ENCODE measurements at regions not wholly inside any gene's neighbourhood (a gene's known extent, or its start where the extent isn't known, plus 50 kb on each side); places are given as distances from the start of the nearest gene placed in this dataset.
A peak's percentile ranks its signal among the peaks of the same experiment; 100 is the strongest.

DNA sequence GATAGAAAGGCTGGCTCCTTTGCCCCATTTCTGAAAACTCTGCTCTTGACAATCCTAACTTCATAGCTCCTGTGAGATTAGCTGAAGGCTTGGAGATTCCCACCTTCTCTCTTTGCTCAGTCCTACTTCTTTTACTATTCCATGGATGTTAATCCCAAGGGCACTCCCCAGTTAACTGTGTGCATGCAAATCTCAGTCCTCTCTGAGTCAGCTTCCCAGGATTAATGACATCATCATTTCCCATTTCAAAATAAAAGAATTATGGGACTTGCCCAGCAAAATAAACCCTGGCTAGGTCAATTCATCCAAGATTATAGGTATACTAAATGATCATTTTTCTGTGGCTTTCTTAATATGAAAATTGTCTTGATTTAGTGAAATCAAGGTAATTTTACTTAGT lies 328.6 kb upstream of the NR3C2 start:
- no peak overlapping the region for H3K4me3 Mint-ChIP-seq
- H3K4me1 Mint-ChIP-seq: peaks cover 0 to 2% (median 0%) of the 10 kb centered on the region in 4 donors
- POLR2A ChIA-PET: no interaction called here
- H3K9me3 Mint-ChIP-seq: no peaks in the 10 kb centered on the region
- DNase-seq: no peak
- H3K27ac Mint-ChIP-seq: no peak overlapping the region
- H3K27me3 Mint-ChIP-seq: no peaks in the 10 kb centered on the region
- no peaks in the 10 kb centered on the region for H3K36me3 Mint-ChIP-seq
- ATAC-seq: no peak

DNA sequence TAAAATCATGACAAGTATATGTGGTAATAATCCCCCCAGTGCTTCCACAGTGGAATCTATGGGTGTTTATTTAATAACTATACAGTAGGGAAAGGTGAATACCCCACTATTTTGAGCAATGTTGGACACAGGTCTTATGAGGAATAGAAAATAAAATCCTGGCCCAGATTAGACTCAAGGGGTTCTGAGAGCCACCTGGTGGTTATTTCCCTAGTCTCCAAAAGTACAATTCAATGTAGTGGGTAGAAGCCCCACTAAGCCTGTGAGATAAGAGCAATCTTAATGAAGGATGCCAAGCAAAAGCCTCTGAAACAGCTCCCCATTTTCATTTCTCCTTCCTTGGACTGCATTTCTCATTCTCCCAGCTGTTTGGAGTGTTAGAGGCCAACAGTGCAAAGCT lies 328.2 kb upstream of the NR3C2 start:
- peaks cover 0 to 2% (median 0%) of the 10 kb centered on the region in 4 donors for H3K4me1 Mint-ChIP-seq
- no peaks in the 10 kb centered on the region for H3K9me3 Mint-ChIP-seq
- no peak overlapping the region for H3K4me3 Mint-ChIP-seq
- no peak overlapping the region for H3K27ac Mint-ChIP-seq
- H3K36me3 Mint-ChIP-seq: no peaks in the 10 kb centered on the region
- no peaks in the 10 kb centered on the region for H3K27me3 Mint-ChIP-seq
- POLR2A ChIA-PET: no interaction called here
- peak in 3 of 10 donors; percentile 2 to 6 (median 6) for DNase-seq
- ATAC-seq: no peak

DNA sequence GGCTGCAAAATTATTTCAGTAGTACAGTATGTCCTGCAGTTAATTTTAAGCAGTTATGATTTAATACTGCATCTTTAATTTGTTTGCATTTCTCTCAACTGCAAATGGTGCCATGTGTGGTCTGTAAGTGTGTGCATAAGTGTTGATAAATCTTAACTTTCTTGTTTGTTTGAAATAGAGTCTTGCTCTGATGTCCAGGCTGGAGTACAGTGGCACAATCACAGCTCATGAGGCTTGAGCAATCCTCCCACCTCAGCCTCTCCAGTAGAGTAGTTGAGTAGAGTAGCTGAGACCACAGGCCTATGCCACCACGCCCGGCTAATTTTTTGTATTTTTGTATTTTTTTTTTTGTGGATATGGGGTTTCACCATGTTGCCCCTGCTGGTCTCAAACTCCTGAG lies 322.5 kb upstream of the NR3C2 start:
- peaks cover 0 to 35% (median 25%) of the 10 kb centered on the region in 9 donors for H3K9me3 Mint-ChIP-seq
- H3K27me3 Mint-ChIP-seq: peaks cover 0 to 2% (median 0%) of the 10 kb centered on the region in 5 donors
- H3K36me3 Mint-ChIP-seq: peaks cover 0 to 23% (median 14%) of the 10 kb centered on the region in 3 donors
- ATAC-seq (no peak), DNase-seq (no peak)
- no peak overlapping the region for H3K4me3 Mint-ChIP-seq
- H3K4me1 Mint-ChIP-seq: no peaks in the 10 kb centered on the region
- POLR2A ChIA-PET: no interaction called here
- no peak overlapping the region for H3K27ac Mint-ChIP-seq

DNA sequence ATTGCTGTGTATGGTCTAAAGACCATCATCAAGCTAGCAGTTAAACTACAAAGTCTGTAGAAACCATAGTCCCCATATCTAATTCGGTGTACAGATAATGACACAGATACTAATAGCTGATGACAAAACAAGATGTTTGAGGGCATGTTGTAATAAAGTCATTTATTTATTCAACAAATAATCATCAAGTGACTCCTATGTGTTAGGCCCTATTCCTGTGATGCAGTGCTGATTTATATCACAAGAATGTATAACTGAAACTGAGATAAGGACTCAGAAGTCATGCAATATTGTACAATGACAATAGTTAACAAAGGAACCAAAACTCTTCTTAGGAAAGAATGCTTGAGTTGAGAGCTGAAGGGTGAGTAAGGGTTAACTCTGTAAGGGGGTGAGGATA lies 315.0 kb upstream of the NR3C2 start:
- Mint-ChIP-seq H3K27ac (peak overlapping the region in 1 of 10 donors; percentile 15), H3K36me3 (peaks cover 0 to 35% (median 9%) of the 10 kb centered on the region in 3 donors), H3K27me3 (peaks cover 0 to 7% (median 0%) of the 10 kb centered on the region in 5 donors), H3K4me1 (no peaks in the 10 kb centered on the region), H3K9me3 (peaks cover 0 to 59% (median 36%) of the 10 kb centered on the region in 9 donors), H3K4me3 (no peak overlapping the region)
- POLR2A ChIA-PET: no interaction called here
- DNase-seq: no peak
- no peak for ATAC-seq

DNA sequence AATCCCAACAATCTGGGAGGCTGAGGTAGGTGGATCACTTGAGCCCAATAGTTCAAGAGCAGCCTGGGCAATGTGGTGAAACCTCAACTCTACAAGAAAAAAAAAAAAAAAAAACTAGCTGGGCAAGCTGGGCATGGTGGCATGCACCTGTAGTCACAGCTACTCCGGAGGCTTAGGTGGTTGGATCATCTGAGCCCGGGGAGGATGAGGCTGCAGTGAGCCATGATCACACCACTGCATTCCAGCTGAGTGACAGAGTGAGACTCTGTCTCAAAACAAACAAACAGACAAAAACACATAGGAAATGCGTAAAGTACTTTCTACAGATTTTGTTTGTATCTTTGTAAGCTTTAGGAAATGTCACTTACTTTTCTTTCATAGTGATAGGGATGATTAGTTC lies 307.2 kb upstream of the NR3C2 start:
- POLR2A ChIA-PET: no interaction called here
- H3K4me3 Mint-ChIP-seq: no peak overlapping the region
- no peaks in the 10 kb centered on the region for H3K36me3 Mint-ChIP-seq
- no peak overlapping the region for H3K27ac Mint-ChIP-seq
- H3K27me3 Mint-ChIP-seq: peaks cover 0 to 3% (median 0%) of the 10 kb centered on the region in 5 donors
- peaks cover 0 to 3% (median 0%) of the 10 kb centered on the region in 9 donors for H3K9me3 Mint-ChIP-seq
- DNase-seq (no peak), ATAC-seq (no peak)
- H3K4me1 Mint-ChIP-seq: peaks cover 0 to 3% (median 0%) of the 10 kb centered on the region in 4 donors

DNA sequence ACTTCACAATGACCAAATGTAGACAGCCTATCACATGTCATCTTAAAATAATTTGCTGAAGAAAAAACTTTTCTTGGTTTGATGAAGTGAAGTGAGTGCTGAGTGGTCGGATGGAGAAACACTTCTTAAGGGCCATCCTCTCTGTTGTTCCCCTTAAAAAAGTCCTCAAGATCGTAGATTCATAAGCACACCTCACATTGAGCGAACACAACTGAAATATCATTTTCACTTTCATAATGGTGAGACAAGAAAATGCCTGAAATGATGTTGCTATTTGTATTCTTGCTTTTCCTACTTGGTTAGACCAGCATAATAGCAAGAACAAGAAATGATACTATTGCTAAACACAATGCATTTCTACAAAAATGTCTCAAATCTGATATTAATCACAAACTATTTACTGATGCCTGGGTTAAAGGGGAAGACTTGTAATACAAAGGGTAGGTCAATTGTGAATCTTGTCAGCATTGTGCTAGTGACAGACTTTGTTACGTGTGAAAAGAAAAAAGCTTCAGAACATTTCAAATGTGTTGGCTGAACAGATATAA lies 305.6 kb upstream of the NR3C2 start:
- H3K36me3 Mint-ChIP-seq: no peaks in the 10 kb centered on the region
- DNase-seq: no peak
- no peak overlapping the region for H3K4me3 Mint-ChIP-seq
- peaks cover 0 to 3% (median 0%) of the 10 kb centered on the region in 9 donors for H3K9me3 Mint-ChIP-seq
- peaks cover 0 to 3% (median 0%) of the 10 kb centered on the region in 4 donors for H3K4me1 Mint-ChIP-seq
- no peaks in the 10 kb centered on the region for H3K27me3 Mint-ChIP-seq
- POLR2A ChIA-PET: no interaction called here
- ATAC-seq: no peak
- H3K27ac Mint-ChIP-seq: no peak overlapping the region

DNA sequence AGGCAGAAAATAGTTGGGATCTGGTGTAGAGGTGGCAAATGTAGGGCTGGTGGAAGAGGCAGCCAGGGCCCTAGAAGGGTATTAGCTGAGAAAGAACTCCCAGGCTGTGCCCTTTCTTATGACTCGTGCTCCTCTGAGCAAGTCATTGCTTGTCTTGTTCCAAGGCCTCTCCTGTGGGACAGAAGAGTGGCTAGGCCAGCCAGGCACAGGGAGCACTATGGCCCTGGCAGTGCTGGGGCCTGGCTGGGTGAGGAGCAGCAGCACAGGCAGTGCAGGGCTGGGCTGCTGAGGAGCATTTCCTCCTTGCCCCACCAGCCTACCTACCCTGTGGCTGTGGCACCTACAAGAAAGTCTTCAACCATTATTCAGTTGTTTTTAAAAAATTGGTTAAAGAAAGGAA lies 298.5 kb upstream of the NR3C2 start:
- POLR2A ChIA-PET: no interaction called here
- no peak for DNase-seq
- H3K4me3 Mint-ChIP-seq: no peak overlapping the region
- H3K27me3 Mint-ChIP-seq: peaks cover 0 to 6% (median 0%) of the 10 kb centered on the region in 5 donors
- H3K27ac Mint-ChIP-seq: no peak overlapping the region
- peaks cover 0 to 11% (median 4%) of the 10 kb centered on the region in 9 donors for H3K9me3 Mint-ChIP-seq
- ATAC-seq: no peak
- H3K36me3 Mint-ChIP-seq: peaks cover 0 to 8% (median 0%) of the 10 kb centered on the region in 3 donors
- H3K4me1 Mint-ChIP-seq: no peaks in the 10 kb centered on the region

DNA sequence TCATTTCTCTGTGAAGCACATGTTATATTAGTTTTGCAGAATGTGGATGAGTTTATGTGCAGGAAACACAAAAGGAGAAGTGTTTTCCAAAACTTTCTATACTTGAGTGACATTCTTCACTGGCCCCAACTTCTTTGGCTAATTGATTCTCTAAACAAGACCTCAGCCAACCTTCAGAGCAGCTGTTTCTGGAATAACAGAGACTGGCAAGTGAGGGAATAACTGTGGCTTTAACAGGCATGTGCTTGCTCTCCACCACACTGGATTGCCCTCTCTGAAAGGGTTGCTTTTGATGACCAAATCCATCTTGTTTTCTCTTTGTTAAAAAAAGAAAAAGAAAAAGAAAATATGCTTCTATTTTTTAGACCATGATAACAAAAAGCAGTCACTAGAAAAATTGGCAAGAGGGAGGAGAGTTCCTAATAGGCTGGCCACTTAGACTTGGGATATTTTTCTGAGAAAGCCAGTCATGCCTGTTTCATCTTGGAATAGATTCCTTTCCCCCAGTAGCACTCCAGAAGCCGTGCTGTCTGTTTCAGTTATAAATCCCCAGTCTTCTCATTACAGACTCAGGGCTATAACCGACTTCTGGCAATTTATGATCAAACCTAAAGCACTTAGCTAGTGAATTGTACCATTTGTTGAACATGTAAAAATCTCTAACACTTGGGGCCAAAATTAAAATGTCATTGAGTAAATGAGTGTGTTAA lies 295.0 kb upstream of the NR3C2 start:
- Mint-ChIP-seq H3K9me3 (peaks cover 0 to 11% (median 3%) of the 10 kb centered on the region in 9 donors), H3K36me3 (peaks cover 0 to 8% (median 0%) of the 10 kb centered on the region in 3 donors), H3K4me1 (no peaks in the 10 kb centered on the region), H3K4me3 (no peak overlapping the region), H3K27me3 (peaks cover 0 to 6% (median 0%) of the 10 kb centered on the region in 5 donors), H3K27ac (no peak overlapping the region)
- ATAC-seq: no peak
- no peak for DNase-seq
- POLR2A ChIA-PET: no interaction called here

DNA sequence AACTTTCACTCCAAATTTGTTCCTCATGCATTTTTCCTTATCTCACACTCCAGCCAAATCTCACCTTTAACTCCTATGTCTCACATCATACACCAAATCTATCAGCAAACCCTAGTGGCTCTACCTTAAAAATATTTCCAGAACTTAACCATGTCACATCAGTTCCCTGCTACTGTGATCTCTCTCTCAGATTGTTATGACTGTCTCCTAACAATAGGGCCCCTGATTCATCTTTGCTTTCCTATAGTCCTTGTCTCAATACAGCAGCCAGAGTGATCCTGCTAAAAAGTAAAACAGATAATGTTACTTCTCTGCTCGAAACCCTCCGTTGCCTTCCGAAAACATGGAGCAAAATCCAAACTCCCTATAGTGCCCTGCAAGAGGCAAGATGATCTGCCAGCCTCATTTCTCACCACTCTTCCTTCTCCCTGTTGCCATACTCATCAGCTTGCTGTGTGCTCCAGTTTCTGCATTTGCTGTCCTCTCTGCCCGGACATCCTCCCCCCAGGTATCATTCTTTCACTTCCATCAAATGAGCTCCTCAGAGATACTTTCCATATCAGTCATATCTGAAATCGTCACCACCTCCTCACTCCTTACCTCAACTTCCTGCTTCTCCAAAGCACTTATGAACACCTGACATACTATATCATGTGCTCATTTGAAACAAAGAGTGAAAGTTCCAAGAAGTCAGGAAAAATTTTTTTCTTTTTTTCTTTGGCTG lies 293.4 kb upstream of the NR3C2 start:
- Mint-ChIP-seq H3K4me1 (no peaks in the 10 kb centered on the region), H3K9me3 (peaks cover 0 to 9% (median 3%) of the 10 kb centered on the region in 9 donors), H3K27me3 (peaks cover 0 to 6% (median 0%) of the 10 kb centered on the region in 5 donors), H3K27ac (no peak overlapping the region), H3K4me3 (no peak overlapping the region), H3K36me3 (peaks cover 0 to 8% (median 0%) of the 10 kb centered on the region in 3 donors)
- ATAC-seq (no peak), DNase-seq (no peak)
- POLR2A ChIA-PET: no interaction called here

DNA sequence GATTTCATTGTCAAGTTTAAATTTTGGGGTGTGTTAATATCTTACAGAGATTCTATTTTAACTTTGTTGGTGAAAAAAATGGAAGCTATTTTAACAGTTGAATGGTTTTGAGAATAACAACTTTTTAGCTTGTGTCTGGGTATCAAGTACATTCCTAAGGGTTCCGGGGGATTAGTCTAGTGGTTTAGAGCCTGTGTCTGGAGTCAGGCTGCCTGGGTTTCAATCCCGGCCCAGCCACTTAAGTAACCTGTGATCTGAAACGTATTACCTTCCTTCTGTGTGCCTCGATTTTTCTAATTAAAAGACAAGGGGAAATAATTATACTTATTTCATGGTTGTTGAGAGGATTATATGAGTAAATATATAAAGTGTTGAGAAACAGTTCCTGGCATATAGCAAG lies 288.6 kb upstream of the NR3C2 start:
- DNase-seq: no peak
- Mint-ChIP-seq H3K4me3 (no peak overlapping the region), H3K36me3 (peaks cover 0 to 4% (median 0%) of the 10 kb centered on the region in 3 donors), H3K27ac (no peak overlapping the region), H3K27me3 (peaks cover 0 to 14% (median 9%) of the 10 kb centered on the region in 5 donors), H3K4me1 (no peaks in the 10 kb centered on the region), H3K9me3 (peaks cover 0 to 4% (median 0%) of the 10 kb centered on the region in 9 donors)
- POLR2A ChIA-PET: no interaction called here
- ATAC-seq: no peak

DNA sequence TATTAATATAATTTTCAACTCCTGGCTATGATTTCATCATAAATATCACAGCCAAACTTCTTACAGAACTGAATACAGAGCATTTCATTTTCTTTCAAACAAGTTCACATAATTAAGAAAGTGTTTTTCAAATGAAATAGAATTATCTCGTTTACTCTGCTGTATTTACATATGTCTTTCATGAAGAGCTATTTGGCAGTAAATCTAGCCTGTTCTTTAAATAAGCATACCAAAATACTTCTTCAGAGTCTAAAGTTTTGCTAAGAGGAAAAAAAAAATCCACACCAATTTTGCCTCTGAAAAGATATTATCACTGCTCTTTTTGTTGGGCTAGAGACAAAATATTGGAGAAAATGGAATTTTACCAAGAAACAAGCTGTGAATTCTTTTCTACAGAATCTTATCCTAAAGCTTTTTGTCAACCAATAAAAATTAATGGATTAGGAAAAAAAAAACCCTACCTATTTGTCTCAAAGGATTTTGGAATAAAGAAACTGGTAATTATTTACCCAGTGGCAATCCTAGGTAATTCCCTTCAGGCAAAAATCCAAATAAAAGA lies 287.9 kb upstream of the NR3C2 start:
- H3K27ac Mint-ChIP-seq: no peak overlapping the region
- no peak overlapping the region for H3K4me3 Mint-ChIP-seq
- POLR2A ChIA-PET: no interaction called here
- DNase-seq (no peak), ATAC-seq (no peak)
- H3K4me1 Mint-ChIP-seq: no peaks in the 10 kb centered on the region
- H3K36me3 Mint-ChIP-seq: peaks cover 0 to 4% (median 0%) of the 10 kb centered on the region in 3 donors
- peaks cover 0 to 14% (median 9%) of the 10 kb centered on the region in 5 donors for H3K27me3 Mint-ChIP-seq
- peaks cover 0 to 4% (median 0%) of the 10 kb centered on the region in 9 donors for H3K9me3 Mint-ChIP-seq

DNA sequence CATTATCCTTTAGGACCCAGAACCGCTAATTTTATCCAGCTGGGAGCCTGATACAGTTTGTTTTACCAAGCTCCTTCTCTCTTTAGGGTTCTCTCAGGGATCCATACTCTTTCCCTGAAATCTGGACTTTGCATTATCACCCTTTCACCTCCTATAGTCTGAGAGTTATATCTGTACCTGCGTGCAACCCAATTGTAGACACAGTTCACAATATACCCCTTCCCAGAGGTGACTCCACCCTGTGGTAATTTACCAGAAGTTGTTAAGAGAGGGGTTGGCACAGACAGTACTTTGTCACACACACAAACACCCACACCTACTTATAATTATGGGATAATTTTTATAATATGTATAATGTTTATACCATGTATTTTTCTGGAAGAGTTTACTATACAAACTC lies 275.8 kb upstream of the NR3C2 start:
- no peak for ATAC-seq
- Mint-ChIP-seq H3K36me3 (peaks cover 0 to 5% (median 4%) of the 10 kb centered on the region in 3 donors), H3K27ac (no peak overlapping the region), H3K9me3 (peaks cover 0 to 13% (median 6%) of the 10 kb centered on the region in 9 donors), H3K27me3 (no peaks in the 10 kb centered on the region), H3K4me3 (no peak overlapping the region), H3K4me1 (no peaks in the 10 kb centered on the region)
- no peak for DNase-seq
- POLR2A ChIA-PET: no interaction called here

All from naive thymus-derived CD8-positive, alpha-beta T cell (primary cell).